Kidney (tissue), 13 donors: ENCODE measurements at regions not wholly inside any gene's neighbourhood (a gene's known extent, or its start where the extent isn't known, plus 50 kb on each side); places are given as distances from the start of the nearest gene placed in this dataset.

ENCODE experiments used
- DNase-seq, 5 donors: peaks; one replicate each; pipeline ENCODE4 v3.0.0-alpha.2; 2013 to 2020
- FAIRE-seq: peaks from 2 replicates; lab custom pipeline; 2012; peaks lifted over from hg19 to GRCh38; lab: Jason Lieb, UNC
- H3K27ac ChIP-seq, 2 donors: one replicate each; pipeline ENCODE4 v1.7.0; 2013; ENCODE audit warnings: low read depth in 2 of 2, low read length in 2 of 2, inconsistent platforms in 1 of 2
- H3K27me3 ChIP-seq: one replicate; pipeline ENCODE4 v1.7.1; 2013; ENCODE audit warnings: low read length, inconsistent platforms; ENCODE audit not compliant: control insufficient read depth, insufficient read depth
- H3K36me3 ChIP-seq, 3 donors: one replicate each; pipeline versions ENCODE4 v1.7.0 to v1.7.1; 2013; ENCODE audit warnings: low read length in 3 of 3, control low read depth in 1 of 3, inconsistent platforms in 1 of 3; ENCODE audit not compliant: insufficient read depth in 3 of 3, control insufficient read depth in 2 of 3
- H3K4me1 ChIP-seq, 3 donors: one replicate each; pipeline versions ENCODE4 v1.7.0 to v1.7.1; 2013; ENCODE audit warnings: low read length in 3 of 3, inconsistent platforms in 1 of 3, low read depth in 1 of 3; ENCODE audit not compliant: control insufficient read depth in 2 of 3, insufficient read depth in 2 of 3
- H3K4me3 ChIP-seq, 3 donors: one replicate each; pipeline versions ENCODE4 v1.7.0 to v1.8.1; 2013; ENCODE audit warnings: low read length in 3 of 3, control low read depth in 1 of 3, inconsistent platforms in 1 of 3
- H3K9ac ChIP-seq, 3 donors: one replicate each; pipeline versions ENCODE4 v1.7.0 to v1.7.1; 2013; ENCODE audit warnings: low read length in 3 of 3, control low read depth in 1 of 3, inconsistent platforms in 1 of 3
- H3K9me3 ChIP-seq, 3 donors: one replicate each; pipeline versions ENCODE4 v1.7.0 to v1.7.1; 2013; ENCODE audit warnings: low read length in 3 of 3, control low read depth in 1 of 3, inconsistent platforms in 1 of 3; ENCODE audit not compliant: control insufficient read depth in 2 of 3, insufficient read depth in 1 of 3
- CTCF ChIP-seq: IDR thresholded peaks from 3 replicates; pipeline ENCODE4 v1.5.1; 2012; ENCODE audit warnings: mild to moderate bottlenecking, moderate library complexity, borderline replicate concordance; ENCODE audit not compliant: insufficient read depth; ENCODE audit errors: extremely low read depth
- intact Hi-C: fragments of 100-400 bp; cut with DNase I; formaldehyde crosslinking; loops from one replicate; pipeline ENCODE4 v1.11.1; 2022
- donor health status: control.
- donor health status: control.
- donor health status: control.
- donor health status: control.
- donor health status: control.
- donor health status: DM: yes; HTN: yes; CAD: no.
- donor health status: Normal renal cell carcinoma (clear cell type).

GRCh38 chr16:62157544-62157943, 121.3 kb upstream of the CDH8 start:
- FAIRE-seq (no peak), DNase-seq (no peak)
- Histone ChIP-seq H3K4me3 (no peak overlapping the region), H3K36me3 (no peaks in the 10 kb centered on the region), H3K27ac (no peak overlapping the region), H3K4me1 (no peaks in the 10 kb centered on the region), H3K9me3 (no peaks in the 10 kb centered on the region), H3K9ac (no peak overlapping the region), H3K27me3 (no peaks in the 10 kb centered on the region)
- intact Hi-C loops = no loop called here
- no peak for TF ChIP-seq CTCF

GRCh38 chr16:62156971-62157370, 120.7 kb upstream of the CDH8 start:
- DNase-seq = no peak
- Histone ChIP-seq H3K4me1 (no peaks in the 10 kb centered on the region), H3K9me3 (no peaks in the 10 kb centered on the region), H3K9ac (no peak overlapping the region), H3K36me3 (no peaks in the 10 kb centered on the region), H3K4me3 (no peak overlapping the region), H3K27me3 (no peaks in the 10 kb centered on the region), H3K27ac (no peak overlapping the region)
- FAIRE-seq = no peak
- TF ChIP-seq CTCF = no peak
- intact Hi-C loops = no loop called here

GRCh38 chr16:62149631-62150030, 113.4 kb upstream of the CDH8 start:
- H3K9ac ChIP-seq = no peak overlapping the region
- H3K27ac ChIP-seq = no peak overlapping the region
- no peak overlapping the region for H3K4me3 ChIP-seq
- no peaks in the 10 kb centered on the region for H3K4me1 ChIP-seq
- intact Hi-C loops = no loop called here
- DNase-seq (no peak), FAIRE-seq (no peak)
- H3K9me3 ChIP-seq = no peaks in the 10 kb centered on the region
- no peaks in the 10 kb centered on the region for H3K36me3 ChIP-seq
- TF ChIP-seq CTCF = no peak
- H3K27me3 ChIP-seq = no peaks in the 10 kb centered on the region

DNA sequence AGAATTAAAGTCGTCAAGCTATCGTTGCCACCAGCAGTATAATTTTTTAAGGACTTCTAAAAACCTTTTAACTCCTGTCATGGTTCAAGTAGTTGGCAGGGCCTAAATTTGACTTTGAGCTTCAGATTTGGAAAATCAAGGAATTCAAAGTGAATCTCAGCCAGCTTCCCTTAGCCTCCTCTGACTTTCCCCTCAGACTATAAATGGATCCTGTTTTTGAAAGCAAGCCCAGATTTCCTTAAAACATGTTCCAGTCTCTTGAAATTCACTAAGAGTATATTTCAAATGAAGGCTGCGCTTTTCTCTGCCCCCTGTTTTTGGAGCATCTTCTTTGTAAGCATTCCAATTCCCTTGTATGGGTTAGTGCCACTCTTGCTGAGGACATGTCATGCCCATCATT, 101.8 kb upstream of the CDH8 start:
- Histone ChIP-seq H3K36me3 (no peaks in the 10 kb centered on the region), H3K9me3 (no peaks in the 10 kb centered on the region), H3K27ac (no peak overlapping the region), H3K4me1 (no peaks in the 10 kb centered on the region), H3K4me3 (no peak overlapping the region), H3K27me3 (no peaks in the 10 kb centered on the region), H3K9ac (no peak overlapping the region)
- no peak for TF ChIP-seq CTCF
- DNase-seq (no peak), FAIRE-seq (no peak)
- intact Hi-C loops = no loop called here
